Left hindlimb (tissue), 1 donor: ENCODE measurements at regions not wholly inside any gene's neighbourhood (a gene's known extent, or its start where the extent isn't known, plus 50 kb on each side); places are given as distances from the start of the nearest gene placed in this dataset.
A peak's percentile ranks its signal among the peaks of the same experiment; 100 is the strongest.
"Not testable (repeated sequence)": the region's sequence is repeated elsewhere in the genome, so short reads cannot be mapped to it uniquely, and the experiment has no call there.

Experiments
- DNase-seq: peaks from one replicate; pipeline ENCODE4 v3.0.0-alpha.2; 2018

GRCh38 chr10:45199205-45199740, 116.1 kb downstream of the OR13A1 start:
- no peak for DNase-seq

- no peak for DNase-seq
Measured at GRCh38 chr10:45201271-45201670, 114.1 kb downstream of the OR13A1 start.

- DNase-seq = no peak
Measured at GRCh38 chr10:45202242-45202641, 113.2 kb downstream of the OR13A1 start.

GRCh38 chr10:45204954-45205775, 110.2 kb downstream of the OR13A1 start:
- no peak for DNase-seq

- DNase-seq = no peak
Measured at GRCh38 chr10:45209888-45210287, 105.5 kb downstream of the OR13A1 start.

GRCh38 chr10:45211576-45211975, 103.8 kb downstream of the OR13A1 start:
- no peak for DNase-seq

GRCh38 chr10:45219416-45219815, 96.0 kb downstream of the OR13A1 start:
- no peak for DNase-seq

GRCh38 chr10:45220931-45221330, 94.5 kb downstream of the OR13A1 start:
- DNase-seq = no peak

GRCh38 chr10:45224219-45224841, 91.1 kb downstream of the OR13A1 start:
- no peak for DNase-seq

GRCh38 chr10:45227042-45227441, 88.4 kb downstream of the OR13A1 start:
- no peak for DNase-seq

- no peak for DNase-seq
Measured at GRCh38 chr10:45227456-45227855, 88.0 kb downstream of the OR13A1 start.

GRCh38 chr10:45229823-45230222, 85.6 kb downstream of the OR13A1 start:
- no peak for DNase-seq

GRCh38 chr10:45235260-45235769, 80.1 kb downstream of the OR13A1 start:
- DNase-seq = peak; percentile 68

GRCh38 chr10:45235798-45236220, 79.6 kb downstream of the OR13A1 start:
- DNase-seq = no peak

- DNase-seq = no peak
Measured at GRCh38 chr10:45238896-45239295, 76.5 kb downstream of the OR13A1 start.

- no peak for DNase-seq
Measured at GRCh38 chr10:45239642-45240041, 75.8 kb downstream of the OR13A1 start.

GRCh38 chr10:45241865-45242520, 73.4 kb downstream of the OR13A1 start:
- DNase-seq = no peak

- DNase-seq = no peak
Measured at GRCh38 chr10:45243261-45243660, 72.1 kb downstream of the OR13A1 start.

GRCh38 chr10:45246522-45246921, 68.9 kb downstream of the OR13A1 start:
- DNase-seq = no peak

GRCh38 chr10:45249978-45250693, 65.3 kb downstream of the OR13A1 start:
- DNase-seq = no peak

- DNase-seq = not testable (repeated sequence)
Measured at GRCh38 chr10:45250694-45251075, 64.7 kb downstream of the OR13A1 start.
